Panc1 (cell line): ENCODE measurements at regions not wholly inside any gene's neighbourhood (a gene's known extent, or its start where the extent isn't known, plus 50 kb on each side); places are given as distances from the start of the nearest gene placed in this dataset.

Experiments used
- ATAC-seq: fragments of 200-7000 bp; cut with Tn5 transposase; 2 replicates; pipeline ENCODE4 v1.9.1; 2020; ENCODE audit warnings: mild to moderate bottlenecking, moderate library complexity
- BruUV-seq: library from RNA; stranded (reverse); fragments of 400-500 nt; replicated peaks from 2 replicates; lab custom pipeline; 2021; lab: Mats Ljungman, UMichigan
- CTCF ChIA-PET: fragments of 300-600 bp; sonication (Branson Sonifier 250); formaldehyde crosslinking; loops from one replicate; lab custom pipeline; 2022; ENCODE audit warnings: antibody characterized with exemption; lab: Charles Lee
- POLR2A ChIA-PET: fragments of 300-600 bp; sonication (Branson Sonifier 250); formaldehyde crosslinking; loops from one replicate; lab custom pipeline; 2022; ENCODE audit warnings: antibody characterized with exemption; lab: Charles Lee
- DNase-seq: peaks from one replicate; pipeline ENCODE4 v3.0.0-alpha.2; 2010; ENCODE audit warnings: low read depth, low spot score
- H3K27ac ChIP-seq: 2 replicates; pipeline ENCODE4 v1.5.1; 2011; ENCODE audit warnings: mild to moderate bottlenecking, low read length, inconsistent platforms
- H3K27me3 ChIP-seq: fragments of 200-500 bp; sonication (Bioruptor generic); 2 replicates; pipeline ENCODE4 v1.6.0; 2014; ENCODE audit warnings: low read length, inconsistent platforms; ENCODE audit not compliant: control insufficient read depth, insufficient read depth
- H3K36me3 ChIP-seq: fragments of 200-500 bp; sonication (Bioruptor generic); 2 replicates; pipeline ENCODE4 v1.5.1; 2014; ENCODE audit warnings: inconsistent platforms, mild to moderate bottlenecking, low read length, moderate library complexity; ENCODE audit not compliant: control insufficient read depth, insufficient read depth
- H3K4me1 ChIP-seq: 2 replicates; pipeline ENCODE4 v1.5.1; 2011; ENCODE audit warnings: inconsistent platforms, mild to moderate bottlenecking, low read length, moderate library complexity; ENCODE audit not compliant: control insufficient read depth, insufficient read depth
- H3K4me3 ChIP-seq, 2 experiments: 2 replicates each; pipeline ENCODE4 v1.5.1; 2011 to 2012; ENCODE audit warnings: low read depth in 2 of 2, low read length in 2 of 2, mild to moderate bottlenecking in 2 of 2, inconsistent platforms in 1 of 2, moderate library complexity in 1 of 2
- H3K9me3 ChIP-seq: fragments of 200-500 bp; sonication (Bioruptor generic); 2 replicates; pipeline ENCODE4 v1.5.1; 2014; ENCODE audit warnings: low read depth, mild to moderate bottlenecking, inconsistent platforms, low read length, moderate library complexity; ENCODE audit not compliant: control insufficient read depth, insufficient read depth
- POLR2AphosphoS5 ChIP-seq: IDR thresholded peaks from 2 replicates; pipeline ENCODE4 v1.6.1; 2012; ENCODE audit warnings: mild to moderate bottlenecking, low read depth, low read length, moderate library complexity
- REST ChIP-seq, 2 experiments: IDR thresholded peaks; 2 replicates each; pipeline ENCODE4 v1.6.1; 2011 to 2012; ENCODE audit warnings: low read depth in 2 of 2, control low read depth in 1 of 2, low read length in 1 of 2, mild to moderate bottlenecking in 1 of 2, moderate library complexity in 1 of 2; ENCODE audit not compliant: insufficient read depth in 1 of 2
- SIN3A ChIP-seq: IDR thresholded peaks from 2 replicates; pipeline ENCODE4 v1.6.1; 2012; ENCODE audit warnings: low read depth, mild to moderate bottlenecking, low read length, moderate library complexity, borderline replicate concordance; ENCODE audit not compliant: insufficient read depth
- TCF7L2 ChIP-seq: IDR thresholded peaks from 2 replicates; pipeline ENCODE4 v1.6.1; 2011; ENCODE audit warnings: mild to moderate bottlenecking, low read depth, low read length, inconsistent platforms
- in situ Hi-C: cut with HindIII; loops from 2 replicates; pipeline ENCODE4 v1.10.0; 2016; ENCODE audit warnings: low sequenced_read_pairs, low pct_unique_long_range_greater_than_20kb
- intact Hi-C: fragments of 100-400 bp; cut with micrococcal nuclease; formaldehyde crosslinking; loops from one replicate; pipeline ENCODE4 v1.10.0; 2022; ENCODE audit not compliant: unreplicated experiment
- TF ChIP-seq, protein P1 (sequence below): fragments of 450-650 bp; IDR thresholded peaks from 2 replicates; pipeline ENCODE4 v1.5.1; 2017; ENCODE audit warnings: mild to moderate bottlenecking

GRCh38 chr6:133799043-133799442 is 89.9 kb upstream of the TCF21 start:
- no peaks in the 10 kb centered on the region for H3K27me3 ChIP-seq
- intact Hi-C loops: no loop called here
- no peak overlapping the region for H3K27ac ChIP-seq
- ATAC-seq (no peak), DNase-seq (no peak)
- no peaks in the 10 kb centered on the region for H3K36me3 ChIP-seq
- H3K9me3 ChIP-seq: no peaks in the 10 kb centered on the region
- CTCF ChIA-PET: no interaction called here
- in situ Hi-C loops: no loop called here
- no peak overlapping the region for H3K4me3 ChIP-seq
- no TSS peak for BruUV-seq
- TF ChIP-seq TCF7L2 (no peak), SIN3A (no peak), REST (IDR thresholded peaks at IDR 0.05; ENCODE audit: insufficient read depth in 1 of 2, low read depth in 2 of 2, low read length in 1 of 2) (no peak), POLR2AphosphoS5 (no peak)
- TF ChIP-seq, protein P1, sequence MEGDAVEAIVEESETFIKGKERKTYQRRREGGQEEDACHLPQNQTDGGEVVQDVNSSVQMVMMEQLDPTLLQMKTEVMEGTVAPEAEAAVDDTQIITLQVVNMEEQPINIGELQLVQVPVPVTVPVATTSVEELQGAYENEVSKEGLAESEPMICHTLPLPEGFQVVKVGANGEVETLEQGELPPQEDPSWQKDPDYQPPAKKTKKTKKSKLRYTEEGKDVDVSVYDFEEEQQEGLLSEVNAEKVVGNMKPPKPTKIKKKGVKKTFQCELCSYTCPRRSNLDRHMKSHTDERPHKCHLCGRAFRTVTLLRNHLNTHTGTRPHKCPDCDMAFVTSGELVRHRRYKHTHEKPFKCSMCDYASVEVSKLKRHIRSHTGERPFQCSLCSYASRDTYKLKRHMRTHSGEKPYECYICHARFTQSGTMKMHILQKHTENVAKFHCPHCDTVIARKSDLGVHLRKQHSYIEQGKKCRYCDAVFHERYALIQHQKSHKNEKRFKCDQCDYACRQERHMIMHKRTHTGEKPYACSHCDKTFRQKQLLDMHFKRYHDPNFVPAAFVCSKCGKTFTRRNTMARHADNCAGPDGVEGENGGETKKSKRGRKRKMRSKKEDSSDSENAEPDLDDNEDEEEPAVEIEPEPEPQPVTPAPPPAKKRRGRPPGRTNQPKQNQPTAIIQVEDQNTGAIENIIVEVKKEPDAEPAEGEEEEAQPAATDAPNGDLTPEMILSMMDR: no peak
- H3K4me1 ChIP-seq: no peaks in the 10 kb centered on the region
- POLR2A ChIA-PET: no interaction called here

DNA sequence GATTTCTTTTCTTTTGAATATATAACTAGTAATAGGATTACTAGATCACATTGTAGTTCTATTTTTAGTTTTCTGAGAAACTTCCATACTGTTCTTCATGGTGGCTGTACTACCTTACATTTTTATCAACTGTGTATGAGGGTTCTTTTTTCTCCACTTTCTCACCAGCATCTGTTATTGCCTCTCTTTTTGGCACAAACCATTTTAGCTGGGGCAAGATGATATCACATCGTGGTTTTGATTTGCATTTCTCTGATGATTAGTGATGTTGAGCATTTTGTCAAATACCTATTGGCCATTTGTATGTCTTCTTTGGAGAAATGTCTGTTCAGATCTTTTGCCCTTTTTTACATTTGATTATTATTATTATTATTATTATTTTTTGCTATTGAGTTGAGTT is 86.1 kb upstream of the TCF21 start:
- CTCF ChIA-PET: no interaction called here
- in situ Hi-C loops: no loop called here
- Histone ChIP-seq H3K4me1 (no peaks in the 10 kb centered on the region), H3K27me3 (no peaks in the 10 kb centered on the region), H3K36me3 (no peaks in the 10 kb centered on the region), H3K9me3 (no peaks in the 10 kb centered on the region), H3K27ac (no peak overlapping the region), H3K4me3 (no peak overlapping the region)
- TF ChIP-seq POLR2AphosphoS5 (no peak), SIN3A (no peak), TCF7L2 (no peak), REST (IDR thresholded peaks at IDR 0.05; ENCODE audit: insufficient read depth in 1 of 2, low read depth in 2 of 2, low read length in 1 of 2) (no peak)
- TF ChIP-seq, protein P1: no peak
- intact Hi-C loops: no loop called here
- ATAC-seq (no peak), DNase-seq (no peak)
- POLR2A ChIA-PET: no interaction called here
- BruUV-seq: no TSS peak
